ENCODE measurements at regions not wholly inside any gene's neighbourhood (a gene's known extent, or its start where the extent isn't known, plus 50 kb on each side); places are given as distances from the start of the nearest gene placed in this dataset.

- H3K27ac ChIP-seq (ENCODE audit: low read depth in 2 of 2, low read length in 2 of 2): no peak overlapping the region
- no peaks in the 10 kb centered on the region for H3K4me1 ChIP-seq (ENCODE audit: control insufficient read depth in 2 of 3, insufficient read depth in 2 of 3, low read depth in 1 of 3, low read length in 3 of 3)
- intact Hi-C loops (cut with DNase I): no loop called here
- no peaks in the 10 kb centered on the region for H3K27me3 ChIP-seq (ENCODE audit: control insufficient read depth, insufficient read depth, low read length)
- peak in 1 of 5 donors; percentile 26 for DNase-seq
- no peak for FAIRE-seq
- no peaks in the 10 kb centered on the region for H3K36me3 ChIP-seq (ENCODE audit: control insufficient read depth in 2 of 3, insufficient read depth in 3 of 3, low read length in 3 of 3)
- H3K9ac ChIP-seq (ENCODE audit: low read length in 3 of 3): no peak overlapping the region
- no peak for TF ChIP-seq CTCF (IDR thresholded peaks at IDR 0.05; ENCODE audit: borderline replicate concordance, extremely low read depth, insufficient read depth)
- no peak overlapping the region for H3K4me3 ChIP-seq (ENCODE audit: low read length in 3 of 3)
- H3K9me3 ChIP-seq (ENCODE audit: control insufficient read depth in 2 of 3, insufficient read depth in 1 of 3, low read length in 3 of 3): no peaks in the 10 kb centered on the region
Observed at GRCh38 chr1:76764638-76765454, 102.4 kb upstream of the ST6GALNAC5 start.

- no peak for DNase-seq
- no peak for TF ChIP-seq CTCF (IDR thresholded peaks at IDR 0.05; ENCODE audit: borderline replicate concordance, extremely low read depth, insufficient read depth)
- intact Hi-C loops (cut with DNase I): no loop called here
- Histone ChIP-seq H3K9me3 (ENCODE audit: control insufficient read depth in 2 of 3, insufficient read depth in 1 of 3, low read length in 3 of 3) (no peaks in the 10 kb centered on the region), H3K4me1 (ENCODE audit: control insufficient read depth in 2 of 3, insufficient read depth in 2 of 3, low read depth in 1 of 3, low read length in 3 of 3) (no peaks in the 10 kb centered on the region), H3K27me3 (ENCODE audit: control insufficient read depth, insufficient read depth, low read length) (no peaks in the 10 kb centered on the region), H3K36me3 (ENCODE audit: control insufficient read depth in 2 of 3, insufficient read depth in 3 of 3, low read length in 3 of 3) (no peaks in the 10 kb centered on the region), H3K4me3 (ENCODE audit: low read length in 3 of 3) (no peak overlapping the region), H3K27ac (ENCODE audit: low read depth in 2 of 2, low read length in 2 of 2) (no peak overlapping the region), H3K9ac (ENCODE audit: low read length in 3 of 3) (no peak overlapping the region)
- FAIRE-seq: no peak
Observed at GRCh38 chr1:76766381-76766780, 100.9 kb upstream of the ST6GALNAC5 start.

GRCh38 chr1:76769911-76770310, 97.4 kb upstream of the ST6GALNAC5 start:
- Histone ChIP-seq H3K4me3 (ENCODE audit: low read length in 3 of 3) (no peak overlapping the region), H3K9ac (ENCODE audit: low read length in 3 of 3) (no peak overlapping the region), H3K27ac (ENCODE audit: low read depth in 2 of 2, low read length in 2 of 2) (no peak overlapping the region), H3K27me3 (ENCODE audit: control insufficient read depth, insufficient read depth, low read length) (no peaks in the 10 kb centered on the region), H3K9me3 (ENCODE audit: control insufficient read depth in 2 of 3, insufficient read depth in 1 of 3, low read length in 3 of 3) (no peaks in the 10 kb centered on the region), H3K36me3 (ENCODE audit: control insufficient read depth in 2 of 3, insufficient read depth in 3 of 3, low read length in 3 of 3) (no peaks in the 10 kb centered on the region), H3K4me1 (ENCODE audit: control insufficient read depth in 2 of 3, insufficient read depth in 2 of 3, low read depth in 1 of 3, low read length in 3 of 3) (no peaks in the 10 kb centered on the region)
- DNase-seq: peak in 2 of 5 donors; percentile 52 to 67
- intact Hi-C loops (cut with DNase I): no loop called here
- FAIRE-seq: no peak
- no peak for TF ChIP-seq CTCF (IDR thresholded peaks at IDR 0.05; ENCODE audit: borderline replicate concordance, extremely low read depth, insufficient read depth)
